ENCODE measurements at regions not wholly inside any gene's neighbourhood (a gene's known extent, or its start where the extent isn't known, plus 50 kb on each side); places are given as distances from the start of the nearest gene placed in this dataset.

GRCh38 chr22:47377926-47378560 is 615.6 kb downstream of the TBC1D22A start:
- Mint-ChIP-seq H3K27me3 (ENCODE audit: low read depth in 2 of 2) (peaks cover 0 to 3% of the 10 kb centered on the region in 2 donors), H3K4me1 (no peaks in the 10 kb centered on the region), H3K4me3 (no peak overlapping the region), H3K36me3 (no peaks in the 10 kb centered on the region), H3K27ac (no peak overlapping the region), H3K9me3 (peaks cover 2 to 6% of the 10 kb centered on the region in 2 donors)
- H3K27me3 ChIP-seq (ENCODE audit: control insufficient read depth, insufficient read depth, low read length), result no peaks in the 10 kb centered on the region
- H3K36me3 ChIP-seq (ENCODE audit: control insufficient read depth, insufficient read depth, low read length), result no peaks in the 10 kb centered on the region
- no peak for TF ChIP-seq CTCF (IDR thresholded peaks at IDR 0.05)
- H3K4me3 ChIP-seq (ENCODE audit: low read length), result no peak overlapping the region
- intact Hi-C loops (cut with micrococcal nuclease), result no loop called here
- DNase-seq (no peak), ATAC-seq (no peak)
- H3K9me3 ChIP-seq (ENCODE audit: control insufficient read depth, insufficient read depth, low read length), result no peaks in the 10 kb centered on the region
- WGBS (ENCODE audit: insufficient coverage), result 88% methylated on average over 5 of the region's 5 CpGs
- H3K4me1 ChIP-seq (ENCODE audit: control insufficient read depth, insufficient read depth, low read length), result no peaks in the 10 kb centered on the region
- no peak overlapping the region for H3K27ac ChIP-seq (ENCODE audit: low read length)

- peaks cover 2 to 6% of the 10 kb centered on the region in 2 donors for H3K9me3 Mint-ChIP-seq
- 73% methylated on average over 10 of the region's 11 CpGs for WGBS (ENCODE audit: insufficient coverage)
- H3K36me3 Mint-ChIP-seq, result no peaks in the 10 kb centered on the region
- Histone ChIP-seq H3K9me3 (ENCODE audit: control insufficient read depth, insufficient read depth, low read length) (no peaks in the 10 kb centered on the region), H3K27ac (ENCODE audit: low read length) (no peak overlapping the region), H3K4me3 (ENCODE audit: low read length) (no peak overlapping the region), H3K27me3 (ENCODE audit: control insufficient read depth, insufficient read depth, low read length) (no peaks in the 10 kb centered on the region), H3K4me1 (ENCODE audit: control insufficient read depth, insufficient read depth, low read length) (no peaks in the 10 kb centered on the region), H3K36me3 (ENCODE audit: control insufficient read depth, insufficient read depth, low read length) (no peaks in the 10 kb centered on the region)
- no peak for TF ChIP-seq CTCF (IDR thresholded peaks at IDR 0.05)
- H3K4me3 Mint-ChIP-seq, result no peak overlapping the region
- DNase-seq, result no peak
- peaks cover 0 to 3% of the 10 kb centered on the region in 2 donors for H3K27me3 Mint-ChIP-seq (ENCODE audit: low read depth in 2 of 2)
- ATAC-seq, result no peak
- H3K27ac Mint-ChIP-seq, result no peak overlapping the region
- intact Hi-C loops (cut with micrococcal nuclease), result no loop called here
- H3K4me1 Mint-ChIP-seq, result no peaks in the 10 kb centered on the region
Measured at GRCh38 chr22:47376901-47377505, 614.6 kb downstream of the TBC1D22A start.

GRCh38 chr22:47376322-47376700 is 613.9 kb downstream of the TBC1D22A start:
- no peaks in the 10 kb centered on the region for H3K9me3 ChIP-seq (ENCODE audit: control insufficient read depth, insufficient read depth, low read length)
- intact Hi-C loops (cut with micrococcal nuclease), result no loop called here
- no peaks in the 10 kb centered on the region for H3K4me1 ChIP-seq (ENCODE audit: control insufficient read depth, insufficient read depth, low read length)
- 92% methylated on average over 7 of the region's 7 CpGs for WGBS (ENCODE audit: insufficient coverage)
- ATAC-seq, result no peak
- no peaks in the 10 kb centered on the region for H3K27me3 ChIP-seq (ENCODE audit: control insufficient read depth, insufficient read depth, low read length)
- H3K4me3 ChIP-seq (ENCODE audit: low read length), result no peak overlapping the region
- H3K4me1 Mint-ChIP-seq, result no peaks in the 10 kb centered on the region
- H3K4me3 Mint-ChIP-seq, result no peak overlapping the region
- no peak overlapping the region for H3K27ac Mint-ChIP-seq
- peaks cover 0 to 3% of the 10 kb centered on the region in 2 donors for H3K27me3 Mint-ChIP-seq (ENCODE audit: low read depth in 2 of 2)
- no peak for TF ChIP-seq CTCF (IDR thresholded peaks at IDR 0.05)
- no peak overlapping the region for H3K27ac ChIP-seq (ENCODE audit: low read length)
- no peaks in the 10 kb centered on the region for H3K36me3 ChIP-seq (ENCODE audit: control insufficient read depth, insufficient read depth, low read length)
- H3K9me3 Mint-ChIP-seq, result peaks cover 2 to 6% of the 10 kb centered on the region in 2 donors
- no peaks in the 10 kb centered on the region for H3K36me3 Mint-ChIP-seq
- no peak for DNase-seq
